NCI-H146 (cell line): ENCODE measurements at regions not wholly inside any gene's neighbourhood (a gene's known extent, or its start where the extent isn't known, plus 50 kb on each side); places are given as distances from the start of the nearest gene placed in this dataset.

Experiments used
- DNase-seq: peaks from one replicate; lab custom pipeline; 2025; lab: John Stamatoyannopoulos, UW

DNA sequence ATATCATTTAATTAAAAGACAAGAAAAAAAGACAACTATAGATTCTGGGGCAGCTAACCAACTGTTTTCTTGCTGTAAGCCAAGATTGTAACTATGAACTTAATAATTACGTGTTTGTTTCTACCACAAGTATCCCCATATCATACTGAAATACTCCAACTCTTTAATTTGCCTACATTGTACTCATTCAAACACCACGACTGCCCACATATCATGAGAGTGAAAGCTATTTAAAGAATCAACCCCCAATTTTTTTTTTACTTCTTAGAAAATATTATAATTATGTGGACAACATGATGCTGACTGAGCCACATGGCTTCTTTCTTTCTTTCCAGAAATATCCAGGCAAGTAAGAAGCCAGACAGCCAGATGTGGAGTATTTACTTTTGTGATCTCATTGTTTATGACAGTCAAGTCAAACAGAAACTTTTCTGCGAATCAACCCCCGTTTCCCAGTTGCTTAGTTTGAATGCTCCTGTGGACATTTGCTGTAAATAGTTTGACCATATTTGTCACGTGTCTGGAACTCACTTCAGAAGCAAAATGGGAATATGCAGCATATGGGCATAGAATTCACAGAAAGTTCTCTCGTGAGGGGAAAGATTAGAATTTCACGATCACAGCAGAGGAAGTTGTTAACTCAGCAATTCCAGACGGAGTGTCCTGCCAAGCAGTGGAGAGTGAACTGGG lies 126.8 kb upstream of the PSMD7 start:
- no peak for DNase-seq

DNA sequence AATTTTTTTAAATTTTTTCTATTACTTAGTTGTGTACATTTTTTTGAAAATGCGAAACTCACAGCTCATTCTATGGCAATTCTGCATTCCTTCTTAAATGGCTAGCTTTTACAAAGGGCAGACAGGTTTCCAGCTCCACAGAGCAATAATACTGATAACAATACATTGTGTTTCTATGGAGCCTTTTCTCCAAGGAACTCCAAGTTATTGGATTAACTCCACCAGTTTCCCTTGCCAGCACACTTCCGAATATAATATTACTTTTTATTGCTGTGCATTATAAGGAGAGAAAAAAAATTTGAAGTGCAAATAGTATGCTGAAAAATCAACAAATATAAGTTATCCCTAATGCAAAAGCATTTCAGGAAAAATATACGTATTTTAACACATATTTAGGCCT lies 127.5 kb upstream of the PSMD7 start:
- no peak for DNase-seq

DNA sequence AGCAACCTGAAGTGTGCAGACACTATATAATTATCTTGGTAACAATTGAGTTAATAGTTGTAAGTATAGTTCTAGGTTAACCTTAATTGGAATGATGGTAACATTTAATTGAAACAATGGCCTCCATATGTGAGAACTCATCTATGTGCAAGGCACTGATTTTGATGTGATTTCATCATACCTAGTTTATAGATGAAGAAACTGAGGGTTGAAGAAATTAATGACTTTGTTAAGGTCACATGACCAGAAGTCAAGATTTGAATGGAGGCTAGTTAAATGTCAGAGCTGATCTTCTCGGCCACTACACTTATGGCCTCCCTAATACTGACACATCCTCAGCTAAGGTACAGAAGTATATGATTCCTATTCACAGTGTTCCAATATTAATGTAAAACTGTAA lies 128.2 kb upstream of the PSMD7 start:
- DNase-seq, result no peak

DNA sequence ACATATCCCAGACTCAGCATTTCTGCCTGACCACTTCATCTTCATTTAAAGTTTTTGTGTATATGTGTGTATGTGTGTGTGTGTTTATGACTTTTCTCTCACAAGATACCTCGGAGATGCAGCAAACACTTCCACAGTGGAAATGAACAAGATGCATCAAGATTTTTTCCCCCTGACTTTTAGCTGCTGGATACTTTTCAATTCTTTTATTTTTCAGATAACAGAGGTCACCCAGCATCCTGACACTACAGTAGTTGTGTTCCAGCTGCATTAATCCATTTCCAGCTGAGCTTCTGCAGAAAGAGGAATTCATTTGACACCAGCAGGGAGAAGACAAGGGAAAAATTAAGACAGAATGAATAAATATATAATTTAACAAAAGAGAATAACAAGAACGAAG lies 130.2 kb upstream of the PSMD7 start:
- DNase-seq, result no peak

DNA sequence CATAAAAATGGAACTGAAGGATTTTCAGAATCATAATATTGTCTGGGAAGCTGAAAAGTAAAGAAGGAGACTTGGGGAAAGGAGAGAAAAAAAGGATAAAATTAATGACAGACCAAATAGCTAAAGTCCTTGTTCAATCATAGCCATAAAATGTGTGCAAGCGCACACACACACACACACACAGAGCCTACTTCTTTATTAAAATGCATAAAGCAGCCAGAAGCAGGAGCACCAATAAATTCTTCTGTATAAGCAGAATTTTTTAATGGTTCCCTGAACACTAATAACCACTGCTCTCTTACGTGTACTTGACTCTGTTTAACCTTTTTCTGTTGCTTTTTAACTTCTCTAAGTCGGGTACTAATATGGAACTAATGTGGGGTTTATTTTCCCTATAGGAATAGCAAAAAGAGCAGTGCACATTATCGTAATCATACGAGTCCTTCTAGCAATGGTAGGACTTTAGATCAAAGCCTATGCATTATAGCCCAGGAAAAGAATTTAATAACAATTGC lies 131.0 kb upstream of the PSMD7 start:
- DNase-seq, result no peak

DNA sequence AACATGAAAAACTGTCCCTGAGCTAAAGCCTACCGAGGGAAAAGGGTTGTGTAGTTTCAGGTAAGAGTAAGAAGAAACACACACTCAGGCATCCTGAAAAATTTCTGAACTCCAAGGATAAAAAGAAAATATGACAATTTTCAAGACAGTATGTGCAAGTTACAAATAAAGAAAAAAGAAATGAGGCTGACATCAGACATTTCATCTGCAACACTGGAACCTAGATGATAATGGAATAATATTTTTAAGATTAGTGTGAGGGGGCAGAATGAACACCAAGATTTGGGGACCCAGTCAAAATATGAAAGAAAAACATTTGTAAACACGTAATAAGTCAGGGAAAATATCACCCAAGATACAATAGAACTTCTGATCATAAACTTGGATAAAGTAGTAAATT lies 135.9 kb upstream of the PSMD7 start:
- no peak for DNase-seq

DNA sequence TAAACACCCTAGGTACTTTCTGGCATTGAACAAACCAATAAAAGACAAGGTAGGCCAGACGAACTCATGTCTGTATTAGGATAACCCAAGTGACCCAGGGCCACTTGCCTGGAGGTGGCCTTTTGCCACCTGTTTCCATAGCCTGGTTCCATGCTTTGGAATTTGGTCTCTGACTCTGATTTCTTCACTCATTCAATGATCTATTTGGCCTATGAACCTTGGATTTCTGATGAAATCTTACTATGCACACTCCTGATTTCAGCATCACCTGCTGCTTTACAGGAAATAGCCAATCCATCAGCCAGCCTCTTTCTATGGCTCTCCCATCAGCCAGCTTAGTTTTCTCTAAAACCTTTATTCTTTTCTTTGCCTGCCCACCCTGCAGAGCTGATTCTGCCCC lies 142.8 kb upstream of the PSMD7 start:
- no peak for DNase-seq

DNA sequence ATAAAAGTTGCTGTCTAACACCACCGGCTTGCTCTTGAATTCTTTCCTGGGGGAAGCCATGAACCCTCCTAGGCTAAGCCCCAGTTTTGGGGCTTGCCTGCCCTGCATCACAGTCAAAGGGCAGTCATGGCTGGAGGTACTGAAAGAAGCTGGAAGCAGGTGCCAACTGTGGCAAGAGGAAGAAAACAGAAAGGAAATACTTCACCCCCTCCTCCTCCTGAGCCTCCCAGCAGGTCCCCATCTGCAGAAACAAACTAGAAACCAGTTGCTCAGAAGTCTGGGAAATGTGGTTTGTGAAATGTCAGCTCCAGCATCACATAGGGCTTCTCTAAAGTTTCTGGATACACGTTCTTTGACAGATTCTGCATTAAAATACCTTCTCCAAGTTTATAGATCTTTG lies 150.0 kb upstream of the PSMD7 start:
- DNase-seq, result no peak

DNA sequence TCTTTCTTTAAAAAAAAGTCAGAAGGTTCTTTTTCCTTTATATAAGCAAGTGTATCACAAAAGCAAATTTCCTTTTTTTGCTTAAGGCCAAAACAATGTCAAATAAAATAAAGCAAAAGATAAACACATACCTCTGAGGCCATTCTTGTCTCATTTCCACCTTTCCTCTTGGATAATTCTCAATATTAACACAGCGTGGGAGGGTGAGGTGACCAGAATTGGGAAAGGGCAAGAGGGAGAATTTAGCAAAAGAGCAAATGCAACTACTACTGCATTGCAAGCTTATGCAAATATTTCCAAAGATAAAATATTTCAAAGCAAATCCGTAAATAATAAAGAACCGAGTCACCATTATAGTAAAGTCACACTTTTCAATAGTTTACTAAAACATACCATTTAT lies 153.4 kb upstream of the PSMD7 start:
- DNase-seq, result no peak

DNA sequence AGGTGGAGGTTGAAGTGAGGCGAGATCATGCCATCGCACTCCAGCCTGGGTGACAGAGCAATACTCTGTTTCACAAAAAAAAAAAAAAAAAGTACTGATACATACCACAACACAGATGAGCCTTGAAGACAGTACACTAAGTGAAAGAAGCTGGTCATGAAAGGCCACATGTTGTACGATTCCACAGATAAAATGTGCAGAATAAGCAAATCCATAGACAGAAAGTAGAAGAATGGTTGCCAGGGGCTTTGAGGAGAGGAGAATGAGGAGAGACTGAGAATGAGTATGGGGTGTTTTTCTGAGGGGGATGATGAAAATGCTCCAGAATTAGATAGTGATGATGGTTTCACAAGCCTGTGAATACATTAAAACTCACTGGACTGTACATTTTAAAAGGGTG lies 155.6 kb upstream of the PSMD7 start:
- no peak for DNase-seq

DNA sequence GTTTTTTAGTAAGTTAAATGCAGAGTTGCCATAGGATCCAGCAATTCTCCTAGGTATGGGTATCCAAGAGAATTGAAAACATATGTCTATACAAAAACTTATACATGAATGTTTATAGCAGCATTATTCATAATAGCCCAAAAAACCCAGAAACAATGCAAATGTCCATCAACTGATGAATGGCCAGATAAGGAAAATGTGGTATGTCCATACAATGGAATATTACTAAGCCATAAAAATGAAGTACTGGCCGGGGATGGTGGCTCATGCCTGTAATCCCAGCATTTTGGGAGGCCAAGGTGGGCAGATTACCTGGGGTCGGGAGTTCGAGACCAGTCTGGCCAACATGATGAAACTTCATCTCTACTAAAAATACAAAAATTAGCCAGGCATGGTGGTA lies 156.1 kb upstream of the PSMD7 start:
- no peak for DNase-seq

DNA sequence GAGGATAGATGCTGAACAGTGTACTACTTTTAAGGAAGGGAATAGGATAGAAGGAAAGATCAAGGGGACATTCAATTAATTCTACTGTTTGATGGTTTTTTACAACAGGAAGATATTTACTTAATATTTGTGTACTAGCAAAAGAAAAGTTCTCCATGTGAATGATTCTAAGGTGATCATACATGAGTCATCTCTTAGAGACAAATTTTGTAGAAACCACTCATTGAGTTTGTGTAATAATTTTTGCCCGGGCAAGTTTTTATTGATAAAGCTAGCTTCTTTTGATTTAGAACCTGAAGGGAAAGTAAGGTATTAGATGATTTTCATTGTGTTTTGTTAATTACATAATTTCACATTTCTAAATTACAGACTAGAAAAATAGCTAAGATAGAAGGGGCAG lies 172.8 kb upstream of the PSMD7 start:
- DNase-seq, result no peak

DNA sequence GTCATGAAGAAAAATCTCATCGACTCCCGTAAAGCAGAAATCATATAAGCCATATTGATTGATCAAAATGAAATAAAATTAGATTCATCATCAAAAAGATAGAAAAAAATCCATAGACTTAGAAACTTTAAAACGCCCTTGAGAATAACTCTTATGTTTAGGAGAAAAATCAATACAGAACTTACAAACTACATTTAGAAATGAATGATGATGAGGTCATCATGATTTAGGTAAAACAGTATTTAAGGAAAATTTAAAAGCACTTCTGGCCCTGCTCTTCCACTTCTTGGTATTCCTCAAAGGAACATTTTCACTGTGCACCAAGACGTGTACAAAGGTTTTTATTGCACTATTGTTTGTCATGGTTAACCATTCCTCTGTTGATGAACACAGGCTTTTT lies 173.4 kb upstream of the PSMD7 start:
- no peak for DNase-seq

DNA sequence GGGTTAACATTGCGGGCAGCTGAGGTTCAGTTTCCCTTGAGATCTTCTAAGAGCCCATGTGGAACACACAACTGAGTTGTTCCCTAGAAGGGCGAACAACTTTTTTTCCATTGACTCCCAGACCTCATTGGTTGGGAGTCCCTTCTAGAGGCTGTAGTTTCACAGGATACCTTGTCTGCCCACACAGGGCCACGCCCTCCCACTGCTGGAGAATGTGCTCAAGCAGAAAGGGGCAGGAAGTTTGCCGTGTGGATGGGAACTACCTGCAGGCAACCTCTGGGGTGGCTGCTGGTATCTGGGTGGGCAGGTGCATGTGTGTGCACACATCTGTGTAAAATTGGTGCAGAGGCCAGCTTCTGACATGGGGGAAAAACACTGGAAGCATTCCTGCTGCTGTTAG lies 178.8 kb upstream of the PSMD7 start:
- DNase-seq, result no peak

DNA sequence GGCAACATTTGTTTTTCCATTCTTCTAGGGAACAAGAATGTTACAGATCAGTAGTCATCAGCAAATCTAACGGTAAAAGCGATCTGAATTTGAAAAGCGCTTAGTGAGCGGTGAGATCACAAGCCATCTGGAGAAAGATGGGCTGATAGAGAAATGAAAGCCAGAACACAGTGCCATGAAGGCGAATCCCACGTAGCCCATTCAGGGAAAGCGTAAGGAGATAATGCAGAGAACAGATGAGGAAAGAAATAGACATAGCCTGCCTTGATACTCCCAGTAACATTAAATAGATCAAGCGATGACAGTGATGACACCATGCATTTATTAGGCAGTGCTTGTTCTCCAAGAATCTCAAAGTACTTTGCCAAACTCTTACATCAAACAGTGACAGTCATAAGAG lies 183.1 kb upstream of the PSMD7 start:
- DNase-seq, result no peak

DNA sequence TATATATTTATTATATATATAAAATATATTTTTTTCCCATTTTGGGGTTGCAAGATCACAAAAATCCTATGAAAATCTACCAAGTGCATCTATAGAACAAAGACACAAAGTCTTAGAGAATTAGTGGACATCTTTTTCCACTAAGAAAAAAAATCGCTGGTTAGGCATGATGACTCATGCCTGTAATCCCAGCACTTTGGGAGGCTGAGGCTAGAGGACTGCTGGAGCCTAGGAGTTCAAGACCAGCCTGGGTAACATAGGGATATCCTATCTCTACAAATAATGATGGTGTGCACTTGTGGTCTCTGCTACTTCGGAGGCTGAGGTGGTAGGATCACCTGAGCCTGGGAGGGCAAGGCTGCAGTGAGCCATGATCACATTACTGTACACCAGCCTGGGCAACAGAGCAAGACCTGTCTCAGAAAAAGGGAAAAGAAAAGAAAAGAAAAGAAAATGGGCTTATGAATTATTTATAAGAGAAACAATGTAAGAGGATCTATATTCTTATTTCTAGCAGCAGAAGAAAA lies 185.1 kb upstream of the PSMD7 start:
- DNase-seq, result no peak

DNA sequence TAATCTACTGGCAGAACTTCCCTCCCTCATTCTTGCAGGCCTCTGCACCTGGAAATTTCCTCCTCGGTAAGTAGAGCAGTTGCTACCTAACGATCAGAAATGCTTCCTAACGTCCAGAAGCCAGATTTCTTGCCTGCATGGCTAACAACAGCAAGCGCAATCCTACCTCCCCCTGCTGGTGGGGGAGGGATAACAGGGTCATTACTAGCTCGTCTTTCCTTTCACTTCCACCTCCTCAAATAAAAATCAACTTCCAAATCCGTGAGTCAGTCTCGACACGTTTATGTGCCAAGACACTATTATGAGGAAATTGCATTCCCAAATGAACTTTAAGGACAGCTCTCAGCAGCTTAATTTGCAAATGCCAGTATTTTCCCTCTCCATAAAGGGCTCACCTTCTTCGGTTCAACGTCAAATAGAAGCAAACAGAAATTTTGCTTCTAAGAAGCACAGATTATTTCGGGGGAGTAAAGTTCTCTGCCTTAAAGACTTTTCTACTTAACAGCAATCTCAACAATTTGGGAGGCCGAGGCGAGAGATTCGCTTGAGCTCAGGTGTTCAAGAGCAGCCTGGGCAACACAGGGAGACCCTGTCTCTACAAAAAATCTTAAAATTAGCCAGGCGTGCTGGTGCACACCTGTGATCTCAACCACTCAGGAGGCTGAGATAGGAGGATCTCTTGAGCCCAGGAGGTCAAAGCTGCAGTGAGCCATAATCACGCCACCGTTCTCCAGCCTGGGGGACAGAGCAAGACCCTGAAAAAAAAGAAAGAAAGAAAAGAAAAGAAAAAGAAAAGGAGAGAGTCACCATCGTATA lies 188.6 kb upstream of the PSMD7 start:
- DNase-seq, result peak; percentile 17

DNA sequence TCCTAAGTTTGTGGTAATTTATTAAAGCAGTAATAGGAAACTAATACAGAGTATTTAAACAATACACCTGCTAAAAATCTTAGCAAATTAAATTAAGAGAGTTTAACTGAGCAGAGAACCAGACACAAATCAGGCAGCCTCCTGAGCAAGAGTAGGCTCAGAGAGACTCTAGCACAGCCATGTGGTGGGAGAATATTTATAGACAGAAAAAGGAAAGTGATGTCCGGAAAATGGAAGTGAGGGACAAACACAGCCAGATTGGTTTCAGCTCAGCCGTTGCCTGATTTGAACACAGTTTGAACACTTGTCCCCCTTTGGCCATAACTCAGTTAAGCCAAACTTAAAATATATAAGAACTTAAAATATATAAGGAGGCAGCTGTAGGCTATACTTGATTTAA lies 192.6 kb upstream of the PSMD7 start:
- no peak for DNase-seq

DNA sequence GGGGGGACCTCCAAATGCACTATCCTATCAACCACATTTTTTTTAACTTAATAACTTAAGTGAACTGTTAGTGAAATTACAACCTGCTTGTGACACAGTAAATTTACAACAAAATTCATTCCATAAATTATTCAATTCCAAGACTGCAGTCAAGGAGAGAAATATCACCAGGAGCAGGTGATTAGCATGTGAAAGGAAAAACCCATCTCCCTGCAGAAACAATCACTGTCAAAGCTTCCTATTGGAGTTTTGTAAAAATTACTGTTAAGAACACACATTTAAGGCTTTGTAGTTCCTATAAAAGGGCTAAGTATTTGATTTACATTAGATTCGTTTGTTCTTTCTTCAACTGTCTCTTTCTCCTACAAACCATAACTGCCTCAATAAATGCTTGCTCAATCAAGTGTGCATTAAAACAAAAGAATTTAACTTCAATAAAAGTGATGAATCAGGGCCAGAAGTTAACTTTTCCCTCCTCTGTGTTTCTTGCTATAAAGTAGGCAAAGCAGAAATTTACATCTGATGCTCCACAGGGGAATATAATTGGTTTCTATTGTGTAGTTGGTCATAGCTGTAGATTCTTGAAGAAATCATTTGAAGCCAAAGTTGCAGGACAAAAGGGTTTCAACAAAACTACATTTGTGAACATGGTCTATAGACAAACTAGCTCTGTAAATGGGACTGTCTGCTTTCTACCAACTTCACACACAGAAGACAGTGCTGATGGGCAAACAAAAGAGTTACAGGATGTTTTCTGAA lies 195.1 kb upstream of the PSMD7 start:
- DNase-seq, result no peak

DNA sequence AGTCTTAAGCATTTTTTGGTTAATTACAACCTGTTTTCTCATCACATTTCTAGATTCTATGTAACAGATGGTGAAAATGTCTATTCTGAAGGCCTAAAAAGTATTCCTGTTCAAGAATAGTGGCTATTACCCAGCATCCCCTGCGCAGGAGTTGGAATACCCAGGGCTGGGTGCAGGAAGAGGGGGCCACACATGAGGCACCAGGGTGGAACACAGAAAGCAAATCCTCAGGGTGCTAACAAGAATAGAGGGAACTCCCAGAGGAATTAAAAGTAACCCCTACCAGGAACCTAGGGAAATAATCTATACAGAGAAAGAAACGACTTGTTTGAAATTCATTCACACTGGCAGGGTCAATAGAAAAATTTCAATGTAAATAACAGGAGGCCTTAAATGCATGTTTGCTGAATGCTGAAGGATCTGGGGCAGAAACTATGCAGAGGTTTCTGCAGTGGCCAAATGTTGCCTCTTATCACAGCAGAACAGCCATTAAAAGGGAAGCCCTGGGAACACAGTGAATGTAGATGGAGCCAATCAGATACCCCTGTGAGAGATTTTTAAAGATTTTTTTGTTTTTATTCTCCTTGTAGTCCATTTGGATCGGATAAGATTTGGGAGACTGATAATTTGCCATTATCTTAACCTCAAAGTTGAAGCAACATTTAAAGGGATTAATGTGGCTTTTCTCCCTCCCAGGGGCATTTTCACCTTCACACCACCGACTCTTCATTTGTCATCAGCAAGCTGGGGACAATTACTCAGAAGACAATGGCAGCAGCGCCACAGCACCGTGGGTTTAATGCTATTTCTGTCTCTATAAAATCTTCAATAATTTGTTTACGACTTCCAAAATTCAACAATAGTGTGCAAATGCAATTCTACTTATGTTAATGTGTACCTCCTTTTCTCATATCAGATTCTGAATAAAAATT lies 196.0 kb upstream of the PSMD7 start:
- peak; percentile 75 for DNase-seq

DNA sequence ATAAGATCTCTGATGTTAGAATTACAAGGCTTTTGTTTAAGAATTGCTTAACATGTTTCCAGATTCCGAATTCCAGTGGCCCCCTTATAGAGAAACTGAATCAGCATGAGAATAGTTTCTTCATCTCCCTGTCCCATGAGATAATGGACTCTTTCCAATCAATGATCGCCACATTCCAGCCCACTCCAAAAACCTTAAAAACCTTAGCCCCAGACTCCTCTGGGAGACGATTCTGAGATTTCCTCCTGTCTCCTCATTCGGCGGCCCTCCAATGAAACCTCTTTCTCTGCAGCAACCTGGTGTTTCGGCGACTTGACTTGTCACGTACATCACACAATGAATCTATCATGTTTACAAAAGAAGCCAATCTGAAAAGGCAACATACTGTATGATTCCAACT lies 197.1 kb upstream of the PSMD7 start:
- DNase-seq, result no peak

DNA sequence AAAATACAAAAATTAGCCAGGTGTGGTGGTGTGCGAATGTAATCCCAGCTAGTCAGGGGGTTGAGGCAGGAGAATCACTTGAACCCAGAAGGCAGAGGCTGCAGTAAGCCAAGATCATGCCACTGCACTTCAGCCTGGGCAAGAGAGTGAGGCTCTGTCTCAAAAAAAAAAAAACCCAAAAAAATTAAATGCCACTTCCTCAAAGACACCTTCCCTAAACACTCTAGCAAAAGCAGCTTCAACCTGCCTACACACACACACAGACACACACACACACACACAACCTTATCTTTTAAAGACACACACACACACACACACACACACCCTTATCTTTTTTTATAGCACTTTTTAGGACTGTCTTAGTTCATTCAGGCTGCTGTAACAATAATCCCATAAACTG lies 201.7 kb upstream of the PSMD7 start:
- DNase-seq, result no peak
